ENCODE measurements at regions not wholly inside any gene's neighbourhood (a gene's known extent, or its start where the extent isn't known, plus 50 kb on each side); places are given as distances from the start of the nearest gene placed in this dataset.

DNA sequence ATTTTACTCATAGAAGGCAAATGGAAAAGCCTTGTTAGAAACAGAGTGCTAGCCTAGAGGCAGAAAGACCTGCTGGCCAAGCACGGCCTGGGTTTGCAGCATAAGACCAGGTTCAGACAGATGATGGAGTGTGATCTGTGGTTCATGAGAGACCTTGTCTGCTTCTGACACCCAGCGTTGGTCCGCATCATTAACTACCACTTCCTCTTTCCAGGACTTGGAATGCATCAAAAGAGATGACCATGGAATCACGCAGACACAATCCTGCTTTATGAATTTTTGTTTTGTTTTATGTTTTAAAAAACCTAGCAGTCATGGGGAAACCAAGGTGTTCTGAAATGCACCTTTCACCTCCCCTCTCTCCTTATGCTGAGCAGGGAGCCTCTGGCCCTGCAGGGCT, 76.8 kb upstream of the SYNDIG1 start:
- TF ChIP-seq CTCF (conservative IDR thresholded peaks at IDR 0.05) (no peak), EZH2 (IDR thresholded peaks at IDR 0.05; ENCODE audit: low read depth) (no peak)
